ENCODE measurements at regions not wholly inside any gene's neighbourhood (a gene's known extent, or its start where the extent isn't known, plus 50 kb on each side); places are given as distances from the start of the nearest gene placed in this dataset.

- TF ChIP-seq EZH2phosphoT487 (IDR thresholded peaks at IDR 0.05; ENCODE audit: insufficient read depth, low read depth) (no peak), EZH2 (IDR thresholded peaks at IDR 0.05; ENCODE audit: insufficient read depth, poor library complexity, severe bottlenecking) (no peak)
Measured at GRCh38 chr3:45283471-45283870, 57.4 kb upstream of the TMEM158 start.

All from GM23248 (cell line).